OCI-LY7 (cell line): ENCODE measurements at regions not wholly inside any gene's neighbourhood (a gene's known extent, or its start where the extent isn't known, plus 50 kb on each side); places are given as distances from the start of the nearest gene placed in this dataset.

Experiments used
- BruUV-seq: library from RNA; stranded (reverse); fragments of 400-500 nt; replicated peaks from 2 replicates; lab custom pipeline; 2021; lab: Mats Ljungman, UMichigan
- CTCF ChIA-PET: fragments of 300-600 bp; sonication (Branson Sonifier 250); formaldehyde crosslinking; loops from one replicate; lab custom pipeline; 2022; ENCODE audit warnings: antibody characterized with exemption; ENCODE audit not compliant: unreplicated experiment; lab: Charles Lee
- POLR2A ChIA-PET: fragments of 300-600 bp; sonication (Branson Sonifier 250); formaldehyde crosslinking; loops from one replicate; lab custom pipeline; 2022; ENCODE audit warnings: antibody characterized with exemption; lab: Charles Lee
- DNase-seq: peaks from one replicate; pipeline ENCODE4 v3.0.0-alpha.2; 2015; ENCODE audit warnings: low spot score
- H2AFZ ChIP-seq: fragments of 200-600 bp; sonication (generic), shearing (Covaris generic); 2 replicates; pipeline ENCODE4 v1.6.1; 2014; ENCODE audit warnings: mild to moderate bottlenecking, antibody characterized with exemption, low read length, moderate library complexity
- H3K27ac ChIP-seq: fragments of 200-600 bp; sonication (generic); 2 replicates; pipeline ENCODE4 v1.5.1; 2014; ENCODE audit warnings: mixed run types, low read depth, mild to moderate bottlenecking, moderate library complexity, low read length, inconsistent platforms; ENCODE audit not compliant: poor library complexity, severe bottlenecking
- H3K36me3 ChIP-seq: fragments of 200-600 bp; sonication (generic); 2 replicates; pipeline ENCODE4 v1.6.1; 2014; ENCODE audit warnings: mild to moderate bottlenecking, antibody characterized with exemption, low read length, moderate library complexity, mixed read lengths; ENCODE audit not compliant: insufficient read depth
- H3K4me1 ChIP-seq: fragments of 200-600 bp; sonication (generic); 2 replicates; pipeline ENCODE4 v1.5.1; 2014; ENCODE audit warnings: mild to moderate bottlenecking, low read length; ENCODE audit not compliant: insufficient read depth, poor library complexity, severe bottlenecking
- H3K4me2 ChIP-seq: fragments of 200-600 bp; sonication (generic); 2 replicates; pipeline ENCODE4 v1.6.1; 2014; ENCODE audit warnings: mild to moderate bottlenecking, low read length
- H3K4me3 ChIP-seq: fragments of 200-600 bp; sonication (generic); 2 replicates; pipeline ENCODE4 v1.5.1; 2014; ENCODE audit warnings: mild to moderate bottlenecking, low read depth, low read length; ENCODE audit not compliant: poor library complexity, severe bottlenecking
- H3K79me2 ChIP-seq: fragments of 200-600 bp; sonication (generic); 2 replicates; pipeline ENCODE4 v1.6.1; 2016; ENCODE audit warnings: low read depth, mild to moderate bottlenecking, low read length, moderate library complexity, mixed read lengths; ENCODE audit not compliant: insufficient read depth
- H3K9me2 ChIP-seq: fragments of 200-600 bp; sonication (generic); 2 replicates; pipeline ENCODE4 v1.6.1; 2016; ENCODE audit warnings: mild to moderate bottlenecking, low read length, mixed read lengths; ENCODE audit not compliant: insufficient read depth
- H3K9me3 ChIP-seq: fragments of 200-600 bp; sonication (generic); 2 replicates; pipeline ENCODE4 v1.6.1; 2014; ENCODE audit warnings: mild to moderate bottlenecking, mixed run types, low read length, mixed read lengths
- H4K20me1 ChIP-seq: fragments of 200-600 bp; sonication (generic); 2 replicates; pipeline ENCODE4 v1.6.1; 2014; ENCODE audit warnings: mild to moderate bottlenecking, antibody characterized with exemption, low read length, moderate library complexity, mixed read lengths; ENCODE audit not compliant: insufficient read depth
- EZH2phosphoT487 ChIP-seq: fragments of 200-600 bp; sonication (generic); IDR thresholded peaks from 2 replicates; pipeline ENCODE4 v1.6.1; 2018; ENCODE audit warnings: low read depth, borderline replicate concordance, mild to moderate bottlenecking, mixed run types, antibody characterized with exemption, low read length, moderate library complexity, mixed read lengths
- intact Hi-C: fragments of 100-400 bp; cut with micrococcal nuclease; formaldehyde crosslinking; loops from one replicate; pipeline ENCODE4 v1.10.0; 2022; ENCODE audit not compliant: unreplicated experiment
- TF ChIP-seq, protein P1 (sequence below): fragments of 200-600 bp; sonication (generic); conservative IDR thresholded peaks from 2 replicates; pipeline ENCODE4 v1.5.1; 2014; ENCODE audit warnings: mild to moderate bottlenecking, antibody characterized with exemption, low read length, moderate library complexity, mixed read lengths

DNA sequence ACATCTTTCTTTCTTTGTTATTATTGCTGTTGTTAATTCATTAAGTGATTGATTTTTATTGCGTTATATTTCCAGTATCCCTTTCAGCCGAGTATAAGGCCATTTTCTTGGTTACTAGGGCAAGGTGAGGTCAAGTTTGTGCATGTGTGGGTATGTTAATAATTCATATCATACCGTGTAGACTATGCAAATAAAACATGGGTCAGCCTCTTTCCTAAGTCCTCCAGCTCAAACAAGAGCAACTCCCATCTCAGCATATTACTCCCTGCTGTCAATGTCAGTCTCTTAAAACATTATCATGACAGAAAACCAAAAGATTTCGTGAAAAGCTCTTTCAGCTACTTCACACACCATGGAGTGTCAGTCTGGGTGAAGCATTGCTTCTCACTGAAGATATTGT lies 103.9 kb upstream of the ST8SIA2 start:
- no peaks in the 10 kb centered on the region for H3K79me2 ChIP-seq
- no peaks in the 10 kb centered on the region for H3K4me1 ChIP-seq
- BruUV-seq, result no TSS peak
- H3K9me3 ChIP-seq, result no peaks in the 10 kb centered on the region
- no peaks in the 10 kb centered on the region for H4K20me1 ChIP-seq
- ChIA-PET POLR2A (no interaction called here), CTCF (no interaction called here)
- H3K4me2 ChIP-seq, result no peak overlapping the region
- no peak for DNase-seq
- H3K4me3 ChIP-seq, result no peak overlapping the region
- no peak overlapping the region for H2AFZ ChIP-seq
- TF ChIP-seq, protein P1, sequence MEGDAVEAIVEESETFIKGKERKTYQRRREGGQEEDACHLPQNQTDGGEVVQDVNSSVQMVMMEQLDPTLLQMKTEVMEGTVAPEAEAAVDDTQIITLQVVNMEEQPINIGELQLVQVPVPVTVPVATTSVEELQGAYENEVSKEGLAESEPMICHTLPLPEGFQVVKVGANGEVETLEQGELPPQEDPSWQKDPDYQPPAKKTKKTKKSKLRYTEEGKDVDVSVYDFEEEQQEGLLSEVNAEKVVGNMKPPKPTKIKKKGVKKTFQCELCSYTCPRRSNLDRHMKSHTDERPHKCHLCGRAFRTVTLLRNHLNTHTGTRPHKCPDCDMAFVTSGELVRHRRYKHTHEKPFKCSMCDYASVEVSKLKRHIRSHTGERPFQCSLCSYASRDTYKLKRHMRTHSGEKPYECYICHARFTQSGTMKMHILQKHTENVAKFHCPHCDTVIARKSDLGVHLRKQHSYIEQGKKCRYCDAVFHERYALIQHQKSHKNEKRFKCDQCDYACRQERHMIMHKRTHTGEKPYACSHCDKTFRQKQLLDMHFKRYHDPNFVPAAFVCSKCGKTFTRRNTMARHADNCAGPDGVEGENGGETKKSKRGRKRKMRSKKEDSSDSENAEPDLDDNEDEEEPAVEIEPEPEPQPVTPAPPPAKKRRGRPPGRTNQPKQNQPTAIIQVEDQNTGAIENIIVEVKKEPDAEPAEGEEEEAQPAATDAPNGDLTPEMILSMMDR, result no peak
- no peak for TF ChIP-seq EZH2phosphoT487
- H3K27ac ChIP-seq, result no peak overlapping the region
- intact Hi-C loops, result no loop called here
- H3K9me2 ChIP-seq, result no peaks in the 10 kb centered on the region
- no peaks in the 10 kb centered on the region for H3K36me3 ChIP-seq

DNA sequence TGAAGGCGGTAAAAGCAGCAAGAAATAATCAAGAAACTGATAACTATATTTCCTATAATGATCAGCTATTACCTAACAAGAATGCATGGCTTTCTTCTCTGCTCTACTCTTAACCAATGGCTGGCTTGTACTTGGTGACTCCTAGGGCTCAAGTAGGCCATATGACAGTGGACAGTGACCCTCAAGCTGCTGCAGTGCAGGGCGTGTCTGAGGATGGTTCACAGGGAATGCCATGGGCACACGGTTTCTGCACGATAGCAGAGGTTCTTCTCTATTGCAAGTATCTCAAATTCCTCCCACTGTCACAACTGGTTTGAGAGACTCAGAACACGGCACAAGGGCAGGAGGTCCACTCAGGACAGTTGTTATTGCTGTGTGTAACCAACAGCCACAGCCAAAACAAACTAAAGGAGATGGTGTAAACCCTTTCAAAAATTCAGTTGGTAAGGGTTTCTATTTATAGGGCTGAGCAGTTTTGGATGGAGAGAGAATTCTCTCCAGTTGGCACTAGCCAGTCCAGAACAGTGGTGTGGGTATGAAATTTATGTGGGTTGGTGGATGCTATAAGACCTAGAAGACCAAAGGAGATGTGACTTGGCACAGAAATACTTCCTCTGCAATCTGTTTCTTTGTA lies 103.2 kb upstream of the ST8SIA2 start:
- intact Hi-C loops, result no loop called here
- TF ChIP-seq, protein P1, result no peak
- TF ChIP-seq EZH2phosphoT487, result no peak
- CTCF ChIA-PET, result no interaction called here

DNA sequence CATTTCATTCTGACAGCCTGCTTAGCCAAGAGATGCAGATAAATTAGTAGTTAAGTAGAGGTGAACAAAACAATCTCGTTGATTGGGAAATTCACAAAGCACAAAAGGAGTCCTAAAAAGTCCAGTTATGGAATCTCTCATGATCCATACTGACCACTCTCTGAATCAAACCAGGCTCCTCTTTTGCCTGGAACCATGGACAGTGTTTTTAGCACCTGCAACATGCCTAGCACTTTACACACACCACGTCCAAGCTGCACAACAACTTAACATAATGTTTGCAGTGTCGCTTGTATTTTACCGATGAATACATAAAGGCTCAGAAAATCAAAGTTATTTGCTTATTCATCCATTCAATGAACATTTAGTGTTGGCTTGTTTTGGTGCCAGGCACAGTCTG lies 101.8 kb upstream of the ST8SIA2 start:
- H3K9me2 ChIP-seq, result no peaks in the 10 kb centered on the region
- H2AFZ ChIP-seq, result no peak overlapping the region
- intact Hi-C loops, result no loop called here
- H3K79me2 ChIP-seq, result no peaks in the 10 kb centered on the region
- H4K20me1 ChIP-seq, result no peaks in the 10 kb centered on the region
- H3K4me3 ChIP-seq, result no peak overlapping the region
- DNase-seq, result no peak
- no peak overlapping the region for H3K4me2 ChIP-seq
- POLR2A ChIA-PET, result no interaction called here
- TF ChIP-seq, protein P1, result no peak
- no peak for TF ChIP-seq EZH2phosphoT487
- CTCF ChIA-PET, result no interaction called here
- no peak overlapping the region for H3K27ac ChIP-seq
- H3K4me1 ChIP-seq, result no peaks in the 10 kb centered on the region
- no peaks in the 10 kb centered on the region for H3K36me3 ChIP-seq
- no TSS peak for BruUV-seq
- no peaks in the 10 kb centered on the region for H3K9me3 ChIP-seq

More for the DNA sequence above, 103.2 kb upstream of the ST8SIA2 start:
- Histone ChIP-seq H3K4me1 (no peaks in the 10 kb centered on the region), H3K4me3 (no peak overlapping the region), H3K4me2 (no peak overlapping the region), H2AFZ (no peak overlapping the region), H3K36me3 (no peaks in the 10 kb centered on the region), H4K20me1 (no peaks in the 10 kb centered on the region), H3K9me3 (no peaks in the 10 kb centered on the region), H3K79me2 (no peaks in the 10 kb centered on the region), H3K9me2 (no peaks in the 10 kb centered on the region), H3K27ac (no peak overlapping the region)
- no TSS peak for BruUV-seq
- no peak for DNase-seq
- POLR2A ChIA-PET, result no interaction called here
